IPS-18c (cell line): ENCODE measurements at regions not wholly inside any gene's neighbourhood (a gene's known extent, or its start where the extent isn't known, plus 50 kb on each side); places are given as distances from the start of the nearest gene placed in this dataset.
"Not testable (repeated sequence)": the region's sequence is repeated elsewhere in the genome, so short reads cannot be mapped to it uniquely, and the experiment has no call there.

Experiments used
- H3K4me3 ChIP-seq: 2 replicates; pipeline ENCODE4 v1.7.0; 2013; ENCODE audit warnings: low read depth, mild to moderate bottlenecking, low read length, moderate library complexity; ENCODE audit not compliant: insufficient read depth
- H3K9me3 ChIP-seq: one replicate; pipeline ENCODE4 v1.6.1; 2013; ENCODE audit warnings: mild to moderate bottlenecking, low read length, moderate library complexity; ENCODE audit not compliant: control insufficient read depth, insufficient read depth

GRCh38 chr4:57789666-57790065 is 679.5 kb upstream of the IGFBP7 start:
- no peak overlapping the region for H3K4me3 ChIP-seq
- H3K9me3 ChIP-seq = no peaks in the 10 kb centered on the region

GRCh38 chr4:57777876-57778275 is 667.7 kb upstream of the IGFBP7 start:
- H3K4me3 ChIP-seq = no peak overlapping the region
- no peaks in the 10 kb centered on the region for H3K9me3 ChIP-seq

- no peak overlapping the region for H3K4me3 ChIP-seq
- H3K9me3 ChIP-seq = no peaks in the 10 kb centered on the region
Measured at GRCh38 chr4:57774681-57775080, 664.5 kb upstream of the IGFBP7 start.

- Histone ChIP-seq H3K9me3 (no peaks in the 10 kb centered on the region), H3K4me3 (no peak overlapping the region)
Measured at GRCh38 chr4:57774171-57774570, 664.0 kb upstream of the IGFBP7 start.

- no peak overlapping the region for H3K4me3 ChIP-seq
- H3K9me3 ChIP-seq = no peaks in the 10 kb centered on the region
Measured at GRCh38 chr4:57766341-57766740, 656.2 kb upstream of the IGFBP7 start.

GRCh38 chr4:57764856-57765255 is 654.7 kb upstream of the IGFBP7 start:
- no peak overlapping the region for H3K4me3 ChIP-seq

GRCh38 chr4:57763070-57763469 is 652.9 kb upstream of the IGFBP7 start:
- H3K4me3 ChIP-seq = no peak overlapping the region

More at GRCh38 chr4:57764856-57765255, 654.7 kb upstream of the IGFBP7 start:
- H3K9me3 ChIP-seq = no peaks in the 10 kb centered on the region

GRCh38 chr4:57740625-57741190 is 630.5 kb upstream of the IGFBP7 start:
- no peak overlapping the region for H3K4me3 ChIP-seq
- no peaks in the 10 kb centered on the region for H3K9me3 ChIP-seq

More at GRCh38 chr4:57763070-57763469, 652.9 kb upstream of the IGFBP7 start:
- H3K9me3 ChIP-seq = no peaks in the 10 kb centered on the region

- no peak overlapping the region for H3K4me3 ChIP-seq
- no peaks in the 10 kb centered on the region for H3K9me3 ChIP-seq
Measured at GRCh38 chr4:57736781-57737180, 626.6 kb upstream of the IGFBP7 start.

- no peaks in the 10 kb centered on the region for H3K9me3 ChIP-seq
- H3K4me3 ChIP-seq = no peak overlapping the region
Measured at GRCh38 chr4:57734104-57734670, 624.0 kb upstream of the IGFBP7 start.

- not testable (repeated sequence) for H3K4me3 ChIP-seq, H3K9me3 ChIP-seq
Measured at GRCh38 chr4:57729775-57730570, 619.8 kb upstream of the IGFBP7 start.

- no peak overlapping the region for H3K4me3 ChIP-seq
- no peaks in the 10 kb centered on the region for H3K9me3 ChIP-seq
Measured at GRCh38 chr4:57726154-57726553, 616.0 kb upstream of the IGFBP7 start.

GRCh38 chr4:57719456-57719855 is 609.3 kb upstream of the IGFBP7 start:
- no peak overlapping the region for H3K4me3 ChIP-seq

GRCh38 chr4:57714313-57714712 is 604.1 kb upstream of the IGFBP7 start:
- H3K9me3 ChIP-seq, H3K4me3 ChIP-seq: not testable (repeated sequence)

More at GRCh38 chr4:57719456-57719855, 609.3 kb upstream of the IGFBP7 start:
- H3K9me3 ChIP-seq = peaks cover 2% of the 10 kb centered on the region

- Histone ChIP-seq H3K4me3 (no peak overlapping the region), H3K9me3 (peaks cover 8% of the 10 kb centered on the region)
Measured at GRCh38 chr4:57710053-57710452, 599.9 kb upstream of the IGFBP7 start.

- Histone ChIP-seq H3K4me3 (no peak overlapping the region), H3K9me3 (no peaks in the 10 kb centered on the region)
Measured at GRCh38 chr4:57691370-57691769, 581.2 kb upstream of the IGFBP7 start.

- Histone ChIP-seq H3K4me3 (no peak overlapping the region), H3K9me3 (no peaks in the 10 kb centered on the region)
Measured at GRCh38 chr4:57689693-57690205, 579.6 kb upstream of the IGFBP7 start.

GRCh38 chr4:57682275-57682674 is 572.1 kb upstream of the IGFBP7 start:
- Histone ChIP-seq H3K9me3 (no peaks in the 10 kb centered on the region), H3K4me3 (no peak overlapping the region)
